GM23248 (cell line): ENCODE measurements at regions not wholly inside any gene's neighbourhood (a gene's known extent, or its start where the extent isn't known, plus 50 kb on each side); places are given as distances from the start of the nearest gene placed in this dataset.

Experiments
- EZH2 ChIP-seq: fragments of 200-600 bp; sonication (generic); IDR thresholded peaks from 2 replicates; pipeline ENCODE4 v1.6.1; 2018; ENCODE audit warnings: antibody characterized with exemption, mild to moderate bottlenecking; ENCODE audit not compliant: insufficient read depth, poor library complexity, severe bottlenecking
- EZH2phosphoT487 ChIP-seq: fragments of 200-600 bp; sonication (generic); IDR thresholded peaks from 2 replicates; pipeline ENCODE4 v1.6.1; 2018; ENCODE audit warnings: antibody characterized with exemption, moderate library complexity, mild to moderate bottlenecking, low read depth; ENCODE audit not compliant: insufficient read depth

GRCh38 chr20:21028436-21028835 is 77.7 kb downstream of the LINC00237 start:
- TF ChIP-seq EZH2 (no peak), EZH2phosphoT487 (no peak)
